ENCODE measurements at regions not wholly inside any gene's neighbourhood (a gene's known extent, or its start where the extent isn't known, plus 50 kb on each side); places are given as distances from the start of the nearest gene placed in this dataset.
"Not testable (repeated sequence)": the region's sequence is repeated elsewhere in the genome, so short reads cannot be mapped to it uniquely, and the experiment has no call there.

- DNase-seq: no peak
Observed at GRCh38 chr5:99866740-99867139, 668.4 kb upstream of the FAM174A start.

GRCh38 chr5:99865159-99865558 is 670.0 kb upstream of the FAM174A start:
- no peak for DNase-seq

GRCh38 chr5:99835791-99836190 is 699.4 kb upstream of the FAM174A start:
- no peak for DNase-seq

- DNase-seq: no peak
Observed at GRCh38 chr5:99827136-99827535, 708.0 kb upstream of the FAM174A start.

GRCh38 chr5:99817796-99818195 is 717.4 kb upstream of the FAM174A start:
- no peak for DNase-seq

- DNase-seq: no peak
Observed at GRCh38 chr5:99814321-99815063, 720.7 kb upstream of the FAM174A start.

GRCh38 chr5:99808657-99809230 is 726.4 kb upstream of the FAM174A start:
- DNase-seq: no peak

GRCh38 chr5:99807346-99807745 is 727.8 kb upstream of the FAM174A start:
- no peak for DNase-seq

- DNase-seq: no peak
Observed at GRCh38 chr5:99795031-99795430, 740.1 kb upstream of the FAM174A start.

- DNase-seq: no peak
Observed at GRCh38 chr5:99788482-99788881, 746.7 kb upstream of the FAM174A start.

- DNase-seq: no peak
Observed at GRCh38 chr5:99775189-99775588, 760.0 kb upstream of the FAM174A start.

- DNase-seq: no peak
Observed at GRCh38 chr5:99773290-99773689, 761.9 kb upstream of the FAM174A start.

GRCh38 chr5:99771296-99771695 is 763.9 kb upstream of the FAM174A start:
- no peak for DNase-seq

- no peak for DNase-seq
Observed at GRCh38 chr5:99765011-99765410, 770.2 kb upstream of the FAM174A start.

GRCh38 chr5:99763021-99763774 is 772.0 kb upstream of the FAM174A start:
- no peak for DNase-seq

- DNase-seq: no peak
Observed at GRCh38 chr5:99747342-99747741, 787.8 kb upstream of the FAM174A start.

- not testable (repeated sequence) for DNase-seq
Observed at GRCh38 chr5:99733146-99733545, 802.0 kb upstream of the FAM174A start.

GRCh38 chr5:99730653-99731052 is 801.8 kb upstream of the CHD1 start:
- DNase-seq: not testable (repeated sequence)

- DNase-seq: no peak
Observed at GRCh38 chr5:99724732-99725290, 796.0 kb upstream of the CHD1 start.

- DNase-seq: no peak
Observed at GRCh38 chr5:99721506-99721905, 792.7 kb upstream of the CHD1 start.

- no peak for DNase-seq
Observed at GRCh38 chr5:99715921-99716320, 787.1 kb upstream of the CHD1 start.

- no peak for DNase-seq
Observed at GRCh38 chr5:99706160-99706559, 777.4 kb upstream of the CHD1 start.

- DNase-seq: no peak
Observed at GRCh38 chr5:99702565-99702964, 773.8 kb upstream of the CHD1 start.

GRCh38 chr5:99694884-99695283 is 766.1 kb upstream of the CHD1 start:
- DNase-seq: no peak
